ENCODE measurements at regions not wholly inside any gene's neighbourhood (a gene's known extent, or its start where the extent isn't known, plus 50 kb on each side); places are given as distances from the start of the nearest gene placed in this dataset.

GRCh38 chr5:68754536-68754935, 339.3 kb upstream of the SLC30A5 start:
- H3K4me1 ChIP-seq (ENCODE audit: control insufficient read depth, low read depth, low read length) = no peaks in the 10 kb centered on the region
- H2BK5ac ChIP-seq (ENCODE audit: low read length) = no peak overlapping the region
- no peak overlapping the region for H3K18ac ChIP-seq (ENCODE audit: low read length)
- H3K9ac ChIP-seq (ENCODE audit: low read length) = no peak overlapping the region
- H4K8ac ChIP-seq (ENCODE audit: low read depth, low read length) = no peak overlapping the region
- H3K79me2 ChIP-seq (ENCODE audit: control insufficient read depth, insufficient read depth, low read length) = no peaks in the 10 kb centered on the region
- H2AK5ac ChIP-seq (ENCODE audit: low read length) = no peak overlapping the region
- H3K4me2 ChIP-seq (ENCODE audit: low read length) = no peak overlapping the region
- no peak overlapping the region for H3K23ac ChIP-seq (ENCODE audit: low read length)
- H3K4me3 ChIP-seq (ENCODE audit: low read length) = no peak overlapping the region
- H2BK120ac ChIP-seq (ENCODE audit: low read depth, low read length) = no peak overlapping the region
- no peaks in the 10 kb centered on the region for H3K79me1 ChIP-seq (ENCODE audit: low read length)
- no CpG with 5 or more reads among the region's 2 CpGs for WGBS (ENCODE audit: extremely low coverage, insufficient coverage, low lambda C conversion rate)
- no peak overlapping the region for H3K56ac ChIP-seq (ENCODE audit: low read length)
- no peaks in the 10 kb centered on the region for H3K36me3 ChIP-seq (ENCODE audit: control insufficient read depth, insufficient read depth, low read length)
- no peaks in the 10 kb centered on the region for H3K27me3 ChIP-seq (ENCODE audit: insufficient read depth, low read length, poor library complexity)
- no peak overlapping the region for H4K5ac ChIP-seq (ENCODE audit: low read length)
- H2BK15ac ChIP-seq (replicated peaks; ENCODE audit: low read depth) = no peak overlapping the region
- H3K27ac ChIP-seq (ENCODE audit: low read depth, low read length) = no peak overlapping the region
- no peak for DNase-seq
- no peak overlapping the region for H3K4ac ChIP-seq (ENCODE audit: low read depth, low read length)

- Histone ChIP-seq H3K4me1 (ENCODE audit: control insufficient read depth, low read depth, low read length) (no peaks in the 10 kb centered on the region), H3K4me3 (ENCODE audit: low read length) (no peak overlapping the region), H3K27me3 (ENCODE audit: insufficient read depth, low read length, poor library complexity) (no peaks in the 10 kb centered on the region), H2AK5ac (ENCODE audit: low read length) (no peak overlapping the region), H3K27ac (ENCODE audit: low read depth, low read length) (no peak overlapping the region), H4K5ac (ENCODE audit: low read length) (no peak overlapping the region), H3K23ac (ENCODE audit: low read length) (no peak overlapping the region), H3K18ac (ENCODE audit: low read length) (no peak overlapping the region), H3K79me1 (ENCODE audit: low read length) (no peaks in the 10 kb centered on the region), H4K8ac (ENCODE audit: low read depth, low read length) (no peak overlapping the region), H3K4me2 (ENCODE audit: low read length) (no peak overlapping the region), H3K36me3 (ENCODE audit: control insufficient read depth, insufficient read depth, low read length) (no peaks in the 10 kb centered on the region), H2BK15ac (replicated peaks; ENCODE audit: low read depth) (no peak overlapping the region), H3K56ac (ENCODE audit: low read length) (no peak overlapping the region), H3K9ac (ENCODE audit: low read length) (no peak overlapping the region), H3K79me2 (ENCODE audit: control insufficient read depth, insufficient read depth, low read length) (no peaks in the 10 kb centered on the region), H2BK5ac (ENCODE audit: low read length) (no peak overlapping the region), H2BK120ac (ENCODE audit: low read depth, low read length) (no peak overlapping the region), H3K4ac (ENCODE audit: low read depth, low read length) (no peak overlapping the region)
- no peak for DNase-seq
These were observed 338.5 kb upstream of the SLC30A5 start for GRCh38 chr5:68755293-68755692.

DNA sequence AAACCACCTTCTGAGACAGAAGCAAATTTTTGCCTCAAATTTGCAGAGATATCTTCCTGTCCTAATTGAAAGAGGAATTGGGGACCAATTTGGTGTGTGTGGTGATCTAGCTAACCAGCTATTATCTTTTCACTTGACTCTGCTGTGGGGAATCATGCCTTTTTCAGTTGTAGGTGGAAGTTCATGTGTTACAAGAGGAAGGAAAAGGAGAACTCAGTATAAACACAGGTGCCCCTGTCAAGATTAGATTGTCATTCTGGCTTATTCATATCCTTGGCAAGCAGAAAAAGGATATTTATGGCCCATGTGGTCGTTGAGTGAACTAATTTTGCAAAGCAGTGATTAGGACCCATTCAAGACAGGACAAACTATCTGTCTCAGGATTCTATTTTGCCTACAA, 336.8 kb upstream of the SLC30A5 start:
- Histone ChIP-seq H4K5ac (ENCODE audit: low read length) (no peak overlapping the region), H3K27ac (ENCODE audit: low read depth, low read length) (no peak overlapping the region), H4K8ac (ENCODE audit: low read depth, low read length) (no peak overlapping the region), H2BK15ac (replicated peaks; ENCODE audit: low read depth) (no peak overlapping the region), H3K36me3 (ENCODE audit: control insufficient read depth, insufficient read depth, low read length) (no peaks in the 10 kb centered on the region), H3K4me2 (ENCODE audit: low read length) (no peak overlapping the region), H3K79me1 (ENCODE audit: low read length) (no peaks in the 10 kb centered on the region), H3K9ac (ENCODE audit: low read length) (no peak overlapping the region), H3K56ac (ENCODE audit: low read length) (no peak overlapping the region), H3K23ac (ENCODE audit: low read length) (no peak overlapping the region), H3K18ac (ENCODE audit: low read length) (no peak overlapping the region), H3K79me2 (ENCODE audit: control insufficient read depth, insufficient read depth, low read length) (no peaks in the 10 kb centered on the region), H2BK120ac (ENCODE audit: low read depth, low read length) (no peak overlapping the region), H3K27me3 (ENCODE audit: insufficient read depth, low read length, poor library complexity) (no peaks in the 10 kb centered on the region), H3K4me1 (ENCODE audit: control insufficient read depth, low read depth, low read length) (no peaks in the 10 kb centered on the region), H2AK5ac (ENCODE audit: low read length) (no peak overlapping the region), H2BK5ac (ENCODE audit: low read length) (no peak overlapping the region), H3K4me3 (ENCODE audit: low read length) (no peak overlapping the region), H3K4ac (ENCODE audit: low read depth, low read length) (no peak overlapping the region)
- no CpG with 5 or more reads among the region's 1 CpG for WGBS (ENCODE audit: extremely low coverage, insufficient coverage, low lambda C conversion rate)
- no peak for DNase-seq

DNA sequence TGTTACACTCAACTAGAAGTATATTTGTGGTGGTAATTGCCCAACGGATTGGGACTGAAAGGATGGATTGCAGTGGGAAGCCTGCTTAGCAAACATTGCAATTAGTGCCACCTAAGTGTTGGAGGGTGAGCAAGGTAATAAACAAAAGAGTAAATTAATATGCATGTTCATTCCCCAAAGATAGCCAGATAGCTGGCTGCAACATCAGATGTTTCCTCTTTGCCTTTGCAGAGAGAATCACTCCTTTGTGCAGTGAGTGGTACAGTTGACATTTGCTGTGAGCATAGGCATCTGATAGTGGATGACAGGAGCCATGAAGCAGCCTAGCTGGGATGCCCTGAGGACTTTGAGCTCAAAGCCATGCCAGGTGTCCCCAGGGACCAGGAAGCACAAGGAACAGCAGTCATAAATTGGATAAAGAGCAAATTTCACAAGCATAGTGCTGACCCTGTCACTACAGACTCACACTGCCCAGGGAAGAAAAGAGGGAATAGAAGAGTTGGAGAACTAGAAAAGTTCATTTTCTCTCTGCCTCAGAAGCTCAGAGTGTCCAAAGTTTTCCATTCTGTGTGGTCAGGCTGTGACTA, 336.1 kb upstream of the SLC30A5 start:
- Histone ChIP-seq H3K27ac (ENCODE audit: low read depth, low read length) (no peak overlapping the region), H3K23ac (ENCODE audit: low read length) (no peak overlapping the region), H2BK120ac (ENCODE audit: low read depth, low read length) (no peak overlapping the region), H3K4me2 (ENCODE audit: low read length) (no peak overlapping the region), H2BK5ac (ENCODE audit: low read length) (no peak overlapping the region), H4K5ac (ENCODE audit: low read length) (no peak overlapping the region), H2BK15ac (replicated peaks; ENCODE audit: low read depth) (no peak overlapping the region), H3K9ac (ENCODE audit: low read length) (no peak overlapping the region), H3K4me1 (ENCODE audit: control insufficient read depth, low read depth, low read length) (no peaks in the 10 kb centered on the region), H3K4me3 (ENCODE audit: low read length) (no peak overlapping the region), H3K79me1 (ENCODE audit: low read length) (no peaks in the 10 kb centered on the region), H3K27me3 (ENCODE audit: insufficient read depth, low read length, poor library complexity) (no peaks in the 10 kb centered on the region), H3K4ac (ENCODE audit: low read depth, low read length) (no peak overlapping the region), H3K56ac (ENCODE audit: low read length) (no peak overlapping the region), H2AK5ac (ENCODE audit: low read length) (no peak overlapping the region), H3K79me2 (ENCODE audit: control insufficient read depth, insufficient read depth, low read length) (no peaks in the 10 kb centered on the region), H3K18ac (ENCODE audit: low read length) (no peak overlapping the region), H4K8ac (ENCODE audit: low read depth, low read length) (no peak overlapping the region), H3K36me3 (ENCODE audit: control insufficient read depth, insufficient read depth, low read length) (no peaks in the 10 kb centered on the region)
- DNase-seq = no peak
- no CpG with 5 or more reads among the region's 1 CpG for WGBS (ENCODE audit: extremely low coverage, insufficient coverage, low lambda C conversion rate)

GRCh38 chr5:68759593-68759992, 334.2 kb upstream of the SLC30A5 start:
- Histone ChIP-seq H3K56ac (ENCODE audit: low read length) (no peak overlapping the region), H2AK5ac (ENCODE audit: low read length) (no peak overlapping the region), H3K79me1 (ENCODE audit: low read length) (no peaks in the 10 kb centered on the region), H3K4me1 (ENCODE audit: control insufficient read depth, low read depth, low read length) (no peaks in the 10 kb centered on the region), H3K4me2 (ENCODE audit: low read length) (no peak overlapping the region), H3K4ac (ENCODE audit: low read depth, low read length) (no peak overlapping the region), H2BK120ac (ENCODE audit: low read depth, low read length) (no peak overlapping the region), H3K9ac (ENCODE audit: low read length) (no peak overlapping the region), H4K8ac (ENCODE audit: low read depth, low read length) (no peak overlapping the region), H3K18ac (ENCODE audit: low read length) (no peak overlapping the region), H3K4me3 (ENCODE audit: low read length) (no peak overlapping the region), H2BK15ac (replicated peaks; ENCODE audit: low read depth) (no peak overlapping the region), H3K36me3 (ENCODE audit: control insufficient read depth, insufficient read depth, low read length) (no peaks in the 10 kb centered on the region), H2BK5ac (ENCODE audit: low read length) (no peak overlapping the region), H4K5ac (ENCODE audit: low read length) (no peak overlapping the region), H3K27ac (ENCODE audit: low read depth, low read length) (no peak overlapping the region), H3K27me3 (ENCODE audit: insufficient read depth, low read length, poor library complexity) (no peaks in the 10 kb centered on the region), H3K79me2 (ENCODE audit: control insufficient read depth, insufficient read depth, low read length) (no peaks in the 10 kb centered on the region), H3K23ac (ENCODE audit: low read length) (no peak overlapping the region)
- WGBS (ENCODE audit: extremely low coverage, insufficient coverage, low lambda C conversion rate) = 100% methylated on average over 1 of the region's 5 CpGs
- DNase-seq = no peak

- no CpG with 5 or more reads among the region's 2 CpGs for WGBS (ENCODE audit: extremely low coverage, insufficient coverage, low lambda C conversion rate)
- H3K36me3 ChIP-seq (ENCODE audit: control insufficient read depth, insufficient read depth, low read length) = no peaks in the 10 kb centered on the region
- H3K23ac ChIP-seq (ENCODE audit: low read length) = no peak overlapping the region
- no peak overlapping the region for H2BK15ac ChIP-seq (replicated peaks; ENCODE audit: low read depth)
- no peak overlapping the region for H3K4ac ChIP-seq (ENCODE audit: low read depth, low read length)
- no peaks in the 10 kb centered on the region for H3K27me3 ChIP-seq (ENCODE audit: insufficient read depth, low read length, poor library complexity)
- H3K27ac ChIP-seq (ENCODE audit: low read depth, low read length) = no peak overlapping the region
- H3K79me2 ChIP-seq (ENCODE audit: control insufficient read depth, insufficient read depth, low read length) = no peaks in the 10 kb centered on the region
- DNase-seq = no peak
- no peak overlapping the region for H2AK5ac ChIP-seq (ENCODE audit: low read length)
- no peak overlapping the region for H4K8ac ChIP-seq (ENCODE audit: low read depth, low read length)
- no peaks in the 10 kb centered on the region for H3K79me1 ChIP-seq (ENCODE audit: low read length)
- no peak overlapping the region for H3K18ac ChIP-seq (ENCODE audit: low read length)
- H3K56ac ChIP-seq (ENCODE audit: low read length) = no peak overlapping the region
- H3K4me3 ChIP-seq (ENCODE audit: low read length) = no peak overlapping the region
- no peak overlapping the region for H4K5ac ChIP-seq (ENCODE audit: low read length)
- no peak overlapping the region for H2BK120ac ChIP-seq (ENCODE audit: low read depth, low read length)
- H3K9ac ChIP-seq (ENCODE audit: low read length) = no peak overlapping the region
- H3K4me2 ChIP-seq (ENCODE audit: low read length) = no peak overlapping the region
- H2BK5ac ChIP-seq (ENCODE audit: low read length) = no peak overlapping the region
- H3K4me1 ChIP-seq (ENCODE audit: control insufficient read depth, low read depth, low read length) = no peaks in the 10 kb centered on the region
These were observed 331.6 kb upstream of the SLC30A5 start for GRCh38 chr5:68762201-68762600.

Data from mesendoderm (in vitro differentiated cells).